ENCODE measurements at regions not wholly inside any gene's neighbourhood (a gene's known extent, or its start where the extent isn't known, plus 50 kb on each side); places are given as distances from the start of the nearest gene placed in this dataset.

GRCh38 chr7:69232445-69233376 lies 365.6 kb upstream of the AUTS2 start:
- intact Hi-C loops (cut with micrococcal nuclease) = no loop called here
- no TSS peak for BruUV-seq (replicated peaks)
- Histone ChIP-seq H3F3A (ENCODE audit: low read length, unreplicated experiment) (no peaks in the 10 kb centered on the region), H3K4me3 (ENCODE audit: low read length) (no peak overlapping the region), H3K79me2 (ENCODE audit: low read length) (no peaks in the 10 kb centered on the region), H3K36me3 (ENCODE audit: low read depth, low read length) (no peaks in the 10 kb centered on the region), H3K9me3 (ENCODE audit: low read length) (no peaks in the 10 kb centered on the region), H4K20me1 (ENCODE audit: low read length) (no peaks in the 10 kb centered on the region), H2AFZ (ENCODE audit: low read length) (no peak overlapping the region), H3K9ac (ENCODE audit: low read length) (no peak overlapping the region), H3K9me2 (replicated peaks; ENCODE audit: low read length) (no peaks in the 10 kb centered on the region), H3K4me1 (ENCODE audit: insufficient read depth, low read length) (no peaks in the 10 kb centered on the region), H3K27me3 (ENCODE audit: low read length) (no peaks in the 10 kb centered on the region), H3K4me2 (ENCODE audit: low read length) (no peak overlapping the region), H3K27ac (ENCODE audit: low read length) (no peak overlapping the region)
- ATAC-seq (no peak), DNase-seq (no peak)
- no peak for TF ChIP-seq EZH2 (IDR thresholded peaks at IDR 0.05; ENCODE audit: low read length, unreplicated experiment)
- TF ChIP-seq EZH2phosphoT487 (IDR thresholded peaks at IDR 0.05; ENCODE audit: borderline replicate concordance, low read length) = no peak
- no peak for TF ChIP-seq CTCF (conservative IDR thresholded peaks at IDR 0.05; ENCODE audit: low read depth, low read length)
- CTCF ChIA-PET = no interaction called here
- POLR2A ChIA-PET (ENCODE audit: unreplicated experiment) = no interaction called here

GRCh38 chr7:69237541-69237940 lies 360.7 kb upstream of the AUTS2 start:
- Histone ChIP-seq H3K27me3 (ENCODE audit: low read length) (no peaks in the 10 kb centered on the region), H3K36me3 (ENCODE audit: low read depth, low read length) (no peaks in the 10 kb centered on the region), H2AFZ (ENCODE audit: low read length) (no peak overlapping the region), H3F3A (ENCODE audit: low read length, unreplicated experiment) (no peaks in the 10 kb centered on the region), H4K20me1 (ENCODE audit: low read length) (no peaks in the 10 kb centered on the region), H3K9me2 (replicated peaks; ENCODE audit: low read length) (no peaks in the 10 kb centered on the region), H3K27ac (ENCODE audit: low read length) (no peak overlapping the region), H3K4me3 (ENCODE audit: low read length) (no peak overlapping the region), H3K4me1 (ENCODE audit: insufficient read depth, low read length) (no peaks in the 10 kb centered on the region), H3K79me2 (ENCODE audit: low read length) (no peaks in the 10 kb centered on the region), H3K4me2 (ENCODE audit: low read length) (no peak overlapping the region), H3K9me3 (ENCODE audit: low read length) (no peaks in the 10 kb centered on the region), H3K9ac (ENCODE audit: low read length) (no peak overlapping the region)
- TF ChIP-seq EZH2phosphoT487 (IDR thresholded peaks at IDR 0.05; ENCODE audit: borderline replicate concordance, low read length) = no peak
- TF ChIP-seq CTCF (conservative IDR thresholded peaks at IDR 0.05; ENCODE audit: low read depth, low read length) = no peak
- no peak for TF ChIP-seq EZH2 (IDR thresholded peaks at IDR 0.05; ENCODE audit: low read length, unreplicated experiment)
- CTCF ChIA-PET = no interaction called here
- intact Hi-C loops (cut with micrococcal nuclease) = no loop called here
- BruUV-seq (replicated peaks) = no TSS peak
- no peak for ATAC-seq
- POLR2A ChIA-PET (ENCODE audit: unreplicated experiment) = no interaction called here
- no peak for DNase-seq

- H3K4me1 ChIP-seq (ENCODE audit: insufficient read depth, low read length) = no peaks in the 10 kb centered on the region
- intact Hi-C loops (cut with micrococcal nuclease) = no loop called here
- no peaks in the 10 kb centered on the region for H4K20me1 ChIP-seq (ENCODE audit: low read length)
- no peaks in the 10 kb centered on the region for H3K79me2 ChIP-seq (ENCODE audit: low read length)
- POLR2A ChIA-PET (ENCODE audit: unreplicated experiment) = no interaction called here
- no peaks in the 10 kb centered on the region for H3K27me3 ChIP-seq (ENCODE audit: low read length)
- no peak for TF ChIP-seq CTCF (conservative IDR thresholded peaks at IDR 0.05; ENCODE audit: low read depth, low read length)
- TF ChIP-seq EZH2phosphoT487 (IDR thresholded peaks at IDR 0.05; ENCODE audit: borderline replicate concordance, low read length) = no peak
- no peak for TF ChIP-seq EZH2 (IDR thresholded peaks at IDR 0.05; ENCODE audit: low read length, unreplicated experiment)
- H3F3A ChIP-seq (ENCODE audit: low read length, unreplicated experiment) = no peaks in the 10 kb centered on the region
- no peak overlapping the region for H3K4me2 ChIP-seq (ENCODE audit: low read length)
- no peak overlapping the region for H3K4me3 ChIP-seq (ENCODE audit: low read length)
- no peak overlapping the region for H2AFZ ChIP-seq (ENCODE audit: low read length)
- H3K9me3 ChIP-seq (ENCODE audit: low read length) = no peaks in the 10 kb centered on the region
- H3K36me3 ChIP-seq (ENCODE audit: low read depth, low read length) = no peaks in the 10 kb centered on the region
- no peak overlapping the region for H3K9ac ChIP-seq (ENCODE audit: low read length)
- no peaks in the 10 kb centered on the region for H3K9me2 ChIP-seq (replicated peaks; ENCODE audit: low read length)
- H3K27ac ChIP-seq (ENCODE audit: low read length) = no peak overlapping the region
- CTCF ChIA-PET = no interaction called here
- DNase-seq (no peak), ATAC-seq (no peak)
- BruUV-seq (replicated peaks) = no TSS peak
Measured at GRCh38 chr7:69243016-69243415, 355.3 kb upstream of the AUTS2 start.
